NCI-H1092 treated with DMSO at 0.1 percent for 48 hours (cell line): ENCODE measurements at regions not wholly inside any gene's neighbourhood (a gene's known extent, or its start where the extent isn't known, plus 50 kb on each side); places are given as distances from the start of the nearest gene placed in this dataset.

Experiments
- DNase-seq: peaks from one replicate; lab custom pipeline; 2025; lab: John Stamatoyannopoulos, UW

GRCh38 chr3:146655333-146655996 lies 50.3 kb upstream of the PLSCR5 start:
- DNase-seq = peak; percentile 8
